GM18861 (cell line): ENCODE measurements at regions not wholly inside any gene's neighbourhood (a gene's known extent, or its start where the extent isn't known, plus 50 kb on each side); places are given as distances from the start of the nearest gene placed in this dataset.

Experiments
- ATAC-seq: cut with Tn5 transposase; IDR thresholded peaks from one replicate; pipeline ENCODE4 v1.9.1; 2021; ENCODE audit not compliant: unreplicated experiment

DNA sequence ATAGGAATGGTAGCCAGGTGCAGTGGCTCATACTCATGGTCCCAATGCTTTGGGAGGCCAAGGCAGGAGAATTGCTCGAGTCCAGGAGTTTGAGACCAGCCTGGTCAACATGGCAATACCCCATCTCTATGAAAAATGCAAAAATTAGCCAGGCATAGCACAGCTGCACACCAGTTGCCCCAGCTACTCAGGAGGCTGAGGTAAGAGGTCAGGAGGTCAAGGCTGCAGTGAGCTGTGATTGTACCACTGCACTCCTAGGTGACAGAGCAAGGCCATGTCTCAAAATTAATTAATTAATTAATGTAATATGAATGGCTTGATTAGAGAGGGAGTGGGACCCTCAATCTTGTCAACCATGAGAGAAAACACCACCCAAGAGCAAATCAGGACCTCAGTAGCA is 198.7 kb upstream of the DUSP10 start:
- no peak for ATAC-seq

DNA sequence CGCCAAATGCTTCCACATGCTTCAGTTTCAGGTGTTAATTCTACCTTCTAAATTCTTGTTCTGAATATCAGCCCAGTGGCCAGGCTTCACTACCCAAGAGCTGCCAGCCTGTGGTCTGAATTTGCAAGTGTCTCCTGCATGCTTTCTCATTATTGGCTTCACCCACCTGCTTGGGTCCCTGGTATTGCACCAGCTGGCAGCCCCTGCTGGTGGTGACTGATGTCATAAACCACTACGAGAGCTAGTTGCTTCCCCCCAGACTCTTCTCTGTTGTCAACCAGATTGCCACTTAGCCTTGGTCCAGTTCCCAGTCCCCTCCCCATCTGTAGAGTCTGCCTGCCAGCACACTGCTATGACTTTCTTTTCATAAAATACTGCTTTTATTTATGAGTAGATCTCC is 197.7 kb upstream of the DUSP10 start:
- peak; percentile 87 for ATAC-seq

DNA sequence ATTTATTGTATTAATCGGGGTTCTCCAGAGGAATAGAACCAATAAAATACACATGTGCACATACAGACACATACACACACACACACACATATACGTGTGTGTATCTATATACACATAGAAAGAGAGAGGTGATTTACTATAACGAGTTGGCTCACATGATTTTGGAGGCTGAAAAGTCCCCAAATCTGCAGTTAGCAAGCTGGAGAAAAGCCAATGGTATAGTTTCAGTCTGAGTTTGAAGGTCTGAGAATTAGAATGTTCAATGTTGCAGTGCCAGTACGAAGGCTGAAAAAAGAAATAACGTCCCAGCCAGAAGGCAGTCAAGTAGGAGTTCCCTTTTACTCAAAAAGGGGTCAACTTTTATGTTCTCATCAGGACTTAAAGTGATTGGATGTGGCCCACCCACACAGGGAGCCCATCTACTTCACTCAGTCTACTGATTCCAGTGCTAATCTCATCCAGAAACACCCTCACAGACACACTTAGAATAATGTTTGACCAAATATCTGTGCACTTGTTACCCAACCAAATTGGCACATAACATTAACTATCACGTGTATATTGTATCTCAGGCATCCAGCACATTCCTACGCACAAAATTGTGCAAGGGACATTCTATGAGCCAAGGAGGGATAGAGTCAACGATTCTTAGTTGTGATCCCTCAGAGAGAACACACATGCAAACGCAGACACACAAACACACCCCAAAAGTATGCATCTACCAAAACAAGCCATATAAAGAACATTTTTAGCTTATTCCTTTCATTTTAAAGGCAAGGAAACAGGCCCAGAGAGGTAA is 195.5 kb upstream of the DUSP10 start:
- no peak for ATAC-seq

DNA sequence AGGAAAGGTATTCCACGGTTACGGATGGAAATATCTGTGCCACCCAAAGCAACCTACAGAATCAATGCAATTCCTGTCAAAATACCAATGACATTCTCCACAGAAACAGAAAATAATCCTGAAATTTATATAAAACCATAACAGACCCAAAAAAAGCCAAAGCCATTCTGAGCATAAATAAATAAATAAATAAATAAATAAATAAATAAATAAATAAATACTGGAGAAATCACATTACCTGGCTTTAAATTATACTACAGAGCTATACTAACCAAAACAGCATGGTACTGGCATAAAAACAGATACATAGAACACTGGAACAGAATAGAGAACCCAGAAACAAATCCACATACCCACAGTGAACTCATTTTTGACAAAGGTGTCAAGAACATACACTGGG is 191.9 kb upstream of the DUSP10 start:
- no peak for ATAC-seq

DNA sequence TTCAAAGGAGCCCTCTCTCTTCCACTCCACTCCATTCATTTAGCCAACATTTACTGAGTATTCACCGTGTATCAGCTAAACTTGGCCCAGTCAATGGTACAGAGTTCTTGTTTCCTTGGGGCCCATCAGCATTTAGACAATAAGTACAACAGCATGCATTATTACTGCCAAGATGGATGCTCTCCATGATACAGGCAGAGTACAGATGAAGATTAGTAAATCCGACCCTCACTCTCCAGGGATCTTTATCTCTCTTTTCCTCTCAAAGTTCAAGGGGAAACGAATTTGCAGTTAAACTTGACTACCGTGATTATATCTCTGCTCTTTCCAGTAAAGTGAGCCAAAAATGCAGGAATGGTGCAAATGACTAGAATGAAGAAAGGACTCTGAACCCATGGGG is 184.6 kb upstream of the DUSP10 start:
- ATAC-seq, result no peak

DNA sequence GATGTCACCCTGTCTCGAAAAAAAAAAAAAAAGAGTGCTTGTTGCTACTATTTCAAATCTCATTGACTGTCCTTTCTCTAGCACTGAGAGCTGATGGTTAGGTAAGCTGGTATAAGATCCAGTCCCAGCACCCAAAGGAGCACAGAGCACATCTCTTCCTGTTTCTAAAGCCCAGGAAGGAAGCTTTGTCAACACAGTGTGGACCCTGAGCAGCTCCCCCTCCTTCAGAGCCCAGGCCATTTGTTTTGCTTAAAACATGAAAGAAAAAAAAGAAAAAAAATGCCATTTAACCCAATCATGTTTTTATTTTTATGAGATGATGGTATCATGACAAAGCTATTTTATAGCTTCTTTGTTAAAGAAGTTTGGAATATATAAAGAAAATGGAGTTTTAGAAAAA is 184.1 kb upstream of the DUSP10 start:
- no peak for ATAC-seq

DNA sequence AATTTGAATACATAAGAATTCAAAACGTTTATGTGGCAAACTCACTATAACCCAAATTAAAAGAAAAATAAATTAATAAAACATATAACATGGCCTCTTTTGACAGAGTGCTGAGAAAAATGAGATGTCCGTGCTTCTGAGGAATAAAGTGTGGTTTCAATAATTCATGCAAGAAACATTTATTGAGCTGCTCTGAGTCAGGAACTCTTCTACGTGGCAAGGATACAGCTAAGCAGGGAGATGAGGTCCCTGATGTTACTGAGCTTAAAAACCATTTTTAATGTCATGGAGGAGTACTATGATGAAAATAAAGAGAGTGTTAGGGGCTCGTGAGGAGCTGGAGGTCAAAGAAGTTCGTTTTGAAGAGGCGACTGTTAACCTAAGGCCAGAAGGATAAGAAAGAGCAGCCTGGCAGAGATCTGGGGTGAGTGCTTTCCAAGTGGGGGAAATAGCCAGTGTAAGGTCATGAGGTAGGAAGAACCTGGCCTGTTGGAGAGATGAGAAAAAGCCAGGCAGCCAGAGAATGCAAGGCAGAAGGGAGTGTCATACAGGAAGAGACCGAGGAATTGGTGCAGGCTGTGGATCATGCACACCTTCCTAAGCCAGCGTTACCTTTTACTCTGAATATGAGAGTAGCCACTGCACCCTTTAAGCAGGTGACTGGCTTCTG is 182.2 kb upstream of the DUSP10 start:
- ATAC-seq, result no peak

DNA sequence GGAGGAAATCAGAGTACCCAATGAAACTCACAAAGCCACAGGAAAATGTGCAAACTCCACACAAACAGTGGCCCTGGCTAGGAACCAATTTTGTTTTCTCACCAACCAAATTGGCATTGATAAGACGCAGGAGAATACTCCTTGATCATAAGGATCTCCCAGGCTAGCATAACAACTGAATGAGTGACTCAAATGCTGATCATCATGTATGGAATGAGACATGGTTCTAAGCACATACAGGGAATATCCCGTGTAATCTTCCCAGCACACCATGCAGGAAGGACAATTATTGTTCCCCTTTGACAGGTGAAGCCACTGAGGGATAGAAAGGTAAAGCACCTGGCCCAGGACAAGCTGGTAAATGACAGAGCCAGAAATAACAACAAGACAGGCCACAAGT is 180.0 kb upstream of the DUSP10 start:
- ATAC-seq, result no peak

DNA sequence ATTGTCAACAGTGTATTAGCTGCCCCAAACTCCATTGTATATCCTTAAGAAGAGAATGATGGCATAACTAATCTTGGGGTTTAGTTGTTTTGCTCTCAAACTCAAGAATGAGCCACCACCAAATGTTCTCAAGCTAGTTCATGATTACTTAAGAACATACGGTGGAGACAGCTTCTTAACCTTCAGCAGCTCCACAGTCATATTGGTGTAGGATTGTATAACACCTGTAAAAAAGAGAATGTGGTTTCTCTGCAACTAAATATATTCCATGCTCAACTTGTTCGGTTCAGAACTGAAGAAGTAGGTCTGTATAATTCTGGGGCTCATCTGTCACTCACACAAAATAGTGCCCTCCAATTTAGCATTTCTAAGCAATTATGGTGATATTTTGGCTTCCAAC is 177.9 kb upstream of the DUSP10 start:
- ATAC-seq, result no peak

DNA sequence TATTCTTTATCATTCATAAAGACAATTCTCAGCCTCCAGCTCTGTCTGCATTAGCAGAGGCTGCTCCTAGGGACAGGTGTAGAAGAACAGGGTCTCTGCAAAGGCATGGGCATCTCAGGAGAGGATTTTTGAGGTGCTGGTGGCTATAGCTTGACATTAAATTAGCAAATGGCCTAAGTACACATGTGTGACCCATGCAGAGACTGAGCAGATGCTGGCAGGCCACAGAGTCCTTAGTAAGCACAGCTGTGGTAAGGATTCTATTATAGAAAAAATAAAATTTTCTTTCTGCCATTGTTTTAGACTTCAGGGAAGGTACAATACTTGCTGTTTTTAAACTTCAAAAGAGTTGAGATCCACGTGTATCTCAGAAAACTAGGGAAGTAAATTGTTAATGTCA is 177.5 kb upstream of the DUSP10 start:
- no peak for ATAC-seq

DNA sequence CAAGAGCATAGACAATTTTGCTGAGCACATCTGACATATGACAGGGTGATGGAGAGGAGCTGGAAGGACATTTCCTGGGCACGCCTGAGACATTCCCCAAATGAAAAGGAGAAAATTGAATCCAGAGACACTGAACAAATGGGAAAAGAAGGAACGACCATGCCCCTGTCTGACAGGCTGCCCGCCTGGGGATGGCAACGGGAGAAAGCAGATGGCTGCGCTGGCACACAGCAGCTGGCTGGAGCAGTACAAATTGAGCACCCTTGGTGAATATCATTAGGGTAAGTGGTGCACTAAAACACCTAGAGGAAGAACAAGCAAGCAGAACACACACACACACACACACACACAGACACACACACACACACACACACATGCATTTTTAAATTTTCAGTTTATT is 174.3 kb upstream of the DUSP10 start:
- no peak for ATAC-seq

DNA sequence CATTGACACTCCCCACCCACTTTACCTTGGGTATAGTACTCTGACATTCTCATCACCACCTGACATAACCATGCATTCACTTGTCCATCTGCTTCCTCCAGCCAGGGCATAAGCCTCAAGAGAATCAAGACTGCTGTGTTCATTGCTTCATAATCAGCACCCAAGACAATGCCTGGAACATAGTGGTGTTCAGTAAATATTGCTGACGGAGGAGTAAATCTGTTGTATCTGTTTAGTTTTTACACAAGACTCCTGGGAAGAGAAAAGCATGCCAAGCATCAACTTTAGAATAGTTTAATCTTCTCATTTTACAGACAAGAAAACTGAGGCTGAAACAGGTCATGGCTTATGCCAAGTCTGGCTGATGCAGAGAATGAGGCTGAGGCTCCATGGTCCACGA is 173.9 kb upstream of the DUSP10 start:
- no peak for ATAC-seq

DNA sequence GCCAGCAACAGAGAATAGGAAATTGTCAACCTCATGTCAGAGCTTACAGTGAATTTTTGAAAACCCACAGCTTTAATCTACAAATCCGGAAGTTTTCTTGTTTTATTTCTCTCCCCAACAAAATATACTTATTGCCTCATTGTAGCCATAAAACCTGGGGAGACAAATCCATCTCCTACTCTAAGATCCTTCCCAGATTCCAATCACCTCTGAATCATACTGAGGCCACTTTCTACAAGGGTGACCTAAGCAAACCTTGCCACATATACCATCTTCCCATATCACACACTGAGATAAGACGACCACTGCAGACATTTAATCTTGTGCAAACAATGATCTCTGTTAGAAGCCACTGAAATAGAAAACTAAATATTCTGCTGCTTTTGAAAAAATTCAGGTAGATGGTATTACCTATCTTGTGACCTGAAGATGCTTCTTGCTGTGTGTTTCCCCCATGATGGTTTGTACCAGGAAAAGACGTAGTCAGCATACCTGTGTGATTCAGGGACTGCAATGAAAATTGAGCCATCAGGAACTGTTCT is 171.5 kb upstream of the DUSP10 start:
- no peak for ATAC-seq

DNA sequence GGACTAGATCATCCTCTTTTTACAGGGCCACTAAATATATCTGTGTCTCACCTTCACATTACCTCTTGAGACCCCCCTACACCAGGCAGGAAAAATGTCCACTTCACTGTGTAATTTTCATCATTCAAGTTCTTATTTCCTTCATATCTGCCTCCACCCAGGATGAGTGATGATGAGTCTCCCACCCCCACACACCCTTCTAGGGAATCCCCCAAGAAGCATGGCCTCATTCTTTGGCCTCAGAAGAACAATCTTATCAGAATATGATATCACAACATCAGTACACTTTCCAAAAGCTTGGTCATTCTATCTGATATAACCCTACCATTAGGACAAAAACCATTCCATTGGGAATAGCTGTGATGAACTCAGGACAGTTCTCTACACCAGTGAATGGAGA is 170.3 kb upstream of the DUSP10 start:
- ATAC-seq, result no peak

DNA sequence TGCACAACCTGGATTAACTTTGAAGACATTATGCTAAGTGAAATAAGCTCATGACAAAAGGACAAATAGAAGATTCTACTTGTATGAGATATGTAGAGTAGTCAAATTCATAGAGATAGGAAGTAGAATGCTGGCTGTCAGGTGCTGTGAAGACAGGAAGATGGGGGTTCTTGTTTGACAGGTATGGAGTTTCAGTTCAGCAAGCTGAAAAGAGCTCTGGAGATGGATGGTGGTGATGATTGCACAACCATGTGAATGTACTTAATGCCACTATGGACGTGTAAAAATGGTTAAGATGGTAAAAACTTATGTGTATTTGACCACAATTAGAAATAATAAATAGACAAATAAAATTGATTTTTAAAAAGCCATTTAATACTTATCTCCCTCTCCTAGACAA is 169.8 kb upstream of the DUSP10 start:
- peak; percentile 58 for ATAC-seq

DNA sequence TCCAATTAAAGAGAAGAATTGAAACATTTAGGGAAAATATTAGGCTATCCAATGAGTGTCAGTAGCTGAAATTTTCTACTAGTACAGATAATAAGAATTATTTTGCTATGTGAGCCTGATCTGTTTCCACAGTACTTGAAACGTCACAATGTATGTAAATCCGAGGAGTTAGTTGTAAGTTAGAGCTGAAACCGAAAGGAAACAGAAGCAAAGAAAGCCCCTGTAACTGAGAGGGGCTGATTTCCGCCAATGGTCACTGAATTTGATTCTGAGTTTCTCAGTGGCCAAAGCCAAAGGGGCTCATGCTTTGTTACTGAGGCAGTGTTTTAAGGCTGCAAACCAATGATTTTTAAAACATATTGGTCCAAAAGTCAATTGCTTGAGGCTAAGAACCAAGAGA is 168.3 kb upstream of the DUSP10 start:
- no peak for ATAC-seq

DNA sequence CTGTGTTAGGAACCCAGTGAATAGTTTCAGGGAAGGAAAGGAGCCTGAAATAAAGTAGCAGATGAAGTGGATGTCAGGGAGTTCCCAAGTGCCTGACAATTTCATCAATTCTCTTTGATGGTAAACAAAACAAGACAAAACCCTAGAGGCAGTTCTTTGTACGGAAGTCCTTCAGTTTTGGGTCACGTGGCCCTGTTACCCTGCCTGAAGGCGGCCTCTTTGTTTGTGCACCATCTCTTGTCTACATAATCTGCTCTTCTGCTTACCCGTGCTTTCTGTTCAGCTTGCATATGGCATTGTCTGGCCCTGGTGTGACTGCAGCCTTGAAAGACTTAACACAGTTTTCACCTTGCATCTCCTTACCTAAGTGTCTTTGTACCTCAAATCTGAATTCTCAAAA is 166.7 kb upstream of the DUSP10 start:
- no peak for ATAC-seq

DNA sequence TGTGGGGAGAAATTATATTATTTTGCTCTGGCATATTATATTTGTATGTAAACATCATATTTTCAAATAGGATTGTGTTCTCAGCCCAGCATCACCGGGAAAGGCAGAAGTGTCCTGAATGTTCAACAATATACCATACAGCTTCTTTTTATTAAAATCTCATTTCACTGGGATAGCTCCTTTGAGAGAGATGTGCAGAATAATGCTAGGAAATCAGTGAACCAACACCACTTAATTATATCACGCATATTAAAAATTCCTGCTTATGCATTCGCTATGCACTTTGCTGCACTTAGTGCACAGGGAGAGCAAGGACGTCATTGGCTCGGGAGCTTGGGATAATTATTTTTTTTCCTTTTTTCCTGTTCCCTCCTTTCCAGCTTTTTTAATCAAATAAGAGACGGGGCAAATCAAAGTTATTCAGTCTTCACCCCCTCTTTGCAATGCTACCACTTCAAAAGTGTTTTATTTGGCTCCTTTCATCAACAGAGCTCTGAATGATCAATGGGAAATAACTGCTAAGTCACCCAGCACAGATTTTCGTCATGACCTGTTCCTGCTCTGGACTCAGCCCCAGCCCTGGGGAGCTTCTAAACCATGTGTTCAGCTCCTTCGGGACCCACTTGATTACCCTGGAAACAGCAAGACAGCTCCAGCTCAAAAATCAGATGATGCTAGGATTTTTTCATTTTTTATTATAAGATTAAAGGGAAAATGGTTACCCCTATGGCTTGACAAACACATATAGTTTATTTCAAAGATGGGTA is 165.5 kb upstream of the DUSP10 start:
- ATAC-seq, result no peak

DNA sequence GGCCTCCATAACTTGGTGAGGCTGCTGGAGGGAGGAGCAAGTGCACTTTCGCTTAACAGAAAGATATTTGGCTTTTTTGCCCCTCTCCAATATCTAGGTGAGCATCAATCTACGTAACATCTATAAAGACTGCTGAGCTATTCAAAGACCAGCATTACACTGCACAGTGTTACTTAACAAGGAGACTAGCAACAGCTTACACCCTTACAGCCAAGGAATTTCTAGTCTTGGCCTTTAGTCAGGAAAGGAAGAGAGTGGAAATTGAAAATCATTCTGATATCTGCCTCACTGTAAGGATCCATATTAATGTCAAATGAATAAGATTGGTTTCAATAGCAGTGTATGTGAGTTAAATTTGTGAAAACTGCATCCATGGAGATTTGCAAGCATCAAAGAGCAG is 163.9 kb upstream of the DUSP10 start:
- no peak for ATAC-seq

DNA sequence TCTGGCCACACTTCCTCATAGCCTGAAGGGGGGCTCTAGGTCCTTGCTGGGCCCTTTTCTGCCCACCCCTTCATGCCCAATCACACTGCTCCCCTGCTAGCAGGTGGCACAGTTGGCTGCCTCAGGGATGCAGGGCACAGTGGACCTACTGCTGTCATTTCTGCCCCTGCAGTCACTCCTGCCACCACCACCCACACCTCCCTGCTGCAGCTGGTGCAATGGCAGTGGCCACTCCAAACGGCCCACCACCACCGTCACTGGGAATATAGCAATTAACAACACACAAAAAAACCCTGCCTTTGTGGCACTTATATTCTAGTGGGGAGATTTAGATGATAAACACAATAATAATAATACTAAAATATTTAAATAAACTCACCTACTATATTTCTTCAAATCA is 162.4 kb upstream of the DUSP10 start:
- ATAC-seq, result no peak

DNA sequence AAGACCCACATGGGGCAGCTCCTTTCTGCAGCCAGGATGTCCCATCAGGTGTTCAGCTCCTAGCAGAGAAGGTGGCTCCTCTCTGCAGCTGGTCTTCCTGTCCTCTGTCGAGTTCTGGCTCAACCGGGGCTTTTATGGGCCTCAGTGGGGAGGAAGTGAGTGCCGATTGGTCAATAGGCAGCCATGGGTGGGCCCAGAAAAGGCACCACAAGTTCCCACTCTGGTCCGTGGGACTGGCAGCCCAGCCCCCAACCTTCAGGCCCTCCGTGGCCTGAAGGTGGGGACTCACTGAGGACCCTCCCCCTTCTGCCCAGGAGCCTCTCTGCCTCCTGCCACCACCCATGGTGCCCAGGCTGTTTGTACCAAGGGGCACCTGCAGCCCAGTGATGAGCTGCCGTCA is 161.7 kb upstream of the DUSP10 start:
- no peak for ATAC-seq

DNA sequence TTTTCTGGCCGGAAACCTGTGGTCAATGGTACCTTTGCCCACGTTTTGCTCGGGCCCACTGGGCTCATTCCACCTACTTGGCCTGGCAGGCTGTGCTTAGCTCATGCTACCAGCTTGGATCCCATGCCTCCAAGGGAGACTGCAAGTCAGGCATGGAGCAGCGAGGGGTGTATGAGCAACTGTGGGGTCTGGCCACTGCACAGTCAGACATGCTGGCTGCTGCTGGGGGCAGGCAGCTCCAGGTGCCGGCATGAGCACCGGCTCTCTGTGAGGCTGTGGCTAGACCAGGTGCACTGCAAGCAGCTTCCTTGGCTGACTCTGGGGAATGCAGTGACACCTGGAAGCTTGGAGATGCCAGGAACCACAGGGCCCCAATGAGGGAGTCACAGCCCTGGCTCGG is 161.1 kb upstream of the DUSP10 start:
- ATAC-seq, result no peak
